Muscle of arm (tissue), 1 donor: ENCODE measurements at regions not wholly inside any gene's neighbourhood (a gene's known extent, or its start where the extent isn't known, plus 50 kb on each side); places are given as distances from the start of the nearest gene placed in this dataset.

Experiments
- DNase-seq: peaks from one replicate; pipeline ENCODE4 v3.0.0-alpha.2; 2013

- DNase-seq: no peak
Measured at GRCh38 chr18:75805265-75805664, 377.8 kb upstream of the SMIM21 start.

GRCh38 chr18:75802681-75803080 lies 375.2 kb upstream of the SMIM21 start:
- no peak for DNase-seq

GRCh38 chr18:75801178-75801577 lies 373.7 kb upstream of the SMIM21 start:
- DNase-seq: no peak

GRCh38 chr18:75800331-75800648 lies 372.8 kb upstream of the SMIM21 start:
- no peak for DNase-seq

GRCh38 chr18:75799449-75800330 lies 372.2 kb upstream of the SMIM21 start:
- DNase-seq: no peak

GRCh38 chr18:75797046-75797445 lies 369.5 kb upstream of the SMIM21 start:
- DNase-seq: no peak

GRCh38 chr18:75790796-75791195 lies 363.3 kb upstream of the SMIM21 start:
- DNase-seq: peak; percentile 47

GRCh38 chr18:75790111-75790510 lies 362.6 kb upstream of the SMIM21 start:
- peak; percentile 28 for DNase-seq

- no peak for DNase-seq
Measured at GRCh38 chr18:75785834-75786233, 358.3 kb upstream of the SMIM21 start.

- DNase-seq: no peak
Measured at GRCh38 chr18:75785206-75785605, 357.7 kb upstream of the SMIM21 start.

- DNase-seq: peak; percentile 49
Measured at GRCh38 chr18:75784390-75784789, 356.9 kb upstream of the SMIM21 start.

- no peak for DNase-seq
Measured at GRCh38 chr18:75783566-75784281, 356.2 kb upstream of the SMIM21 start.

GRCh38 chr18:75782826-75783225 lies 355.3 kb upstream of the SMIM21 start:
- no peak for DNase-seq

- peak; percentile 52 for DNase-seq
Measured at GRCh38 chr18:75782204-75782603, 354.7 kb upstream of the SMIM21 start.

- no peak for DNase-seq
Measured at GRCh38 chr18:75779910-75780309, 352.4 kb upstream of the SMIM21 start.

GRCh38 chr18:75779450-75779849 lies 351.9 kb upstream of the SMIM21 start:
- no peak for DNase-seq

GRCh38 chr18:75777630-75778029 lies 350.1 kb upstream of the SMIM21 start:
- DNase-seq: no peak

- no peak for DNase-seq
Measured at GRCh38 chr18:75775121-75775520, 347.6 kb upstream of the SMIM21 start.

- DNase-seq: no peak
Measured at GRCh38 chr18:75773618-75774017, 346.1 kb upstream of the SMIM21 start.

GRCh38 chr18:75762758-75763157 lies 335.3 kb upstream of the SMIM21 start:
- no peak for DNase-seq

- no peak for DNase-seq
Measured at GRCh38 chr18:75760208-75760607, 332.7 kb upstream of the SMIM21 start.

GRCh38 chr18:75757951-75758350 lies 330.4 kb upstream of the SMIM21 start:
- DNase-seq: no peak

GRCh38 chr18:75754433-75754832 lies 326.9 kb upstream of the SMIM21 start:
- DNase-seq: no peak
